ENCODE measurements at regions not wholly inside any gene's neighbourhood (a gene's known extent, or its start where the extent isn't known, plus 50 kb on each side); places are given as distances from the start of the nearest gene placed in this dataset.

- Histone ChIP-seq H3K4me1 (no peaks in the 10 kb centered on the region), H3K36me3 (no peaks in the 10 kb centered on the region; the same call in 1 of the 2 replicates), H3K9me3 (no peaks in the 10 kb centered on the region), H4K20me1 (no peaks in the 10 kb centered on the region), H3K9ac (no peak overlapping the region), H3K27ac (no peak overlapping the region), H3K27me3 (no peaks in the 10 kb centered on the region), H3K4me2 (no peak overlapping the region), H3K4me3 (no peak overlapping the region)
- TF ChIP-seq Cebpa-rat (IDR thresholded peaks at IDR 0.05) = no peak
These were observed 137.4 kb downstream of the BACH1 start for GRCh38 chr21:29436143-29436542.

GRCh38 chr21:29436650-29437049, 137.9 kb downstream of the BACH1 start:
- Histone ChIP-seq H3K4me1 (no peaks in the 10 kb centered on the region), H3K9me3 (no peaks in the 10 kb centered on the region), H3K4me2 (no peak overlapping the region), H3K9ac (no peak overlapping the region), H3K27me3 (no peaks in the 10 kb centered on the region), H3K4me3 (no peak overlapping the region), H4K20me1 (no peaks in the 10 kb centered on the region), H3K36me3 (no peaks in the 10 kb centered on the region; the same call in 1 of the 2 replicates), H3K27ac (no peak overlapping the region)
- TF ChIP-seq Cebpa-rat (IDR thresholded peaks at IDR 0.05) = no peak

GRCh38 chr21:29441651-29442050, 142.9 kb downstream of the BACH1 start:
- H4K20me1 ChIP-seq = no peaks in the 10 kb centered on the region
- no peaks in the 10 kb centered on the region for H3K27me3 ChIP-seq
- no peaks in the 10 kb centered on the region for H3K9me3 ChIP-seq
- H3K4me3 ChIP-seq = no peak overlapping the region
- no peak overlapping the region for H3K4me2 ChIP-seq
- H3K4me1 ChIP-seq = no peaks in the 10 kb centered on the region
- no peak overlapping the region for H3K9ac ChIP-seq
- no peaks in the 10 kb centered on the region for H3K36me3 ChIP-seq
- TF ChIP-seq Cebpa-rat (IDR thresholded peaks at IDR 0.05) = no peak
- no peak overlapping the region for H3K27ac ChIP-seq

GRCh38 chr21:29443411-29444010, 144.8 kb downstream of the BACH1 start:
- H3K27me3 ChIP-seq = no peaks in the 10 kb centered on the region
- H3K4me1 ChIP-seq = no peaks in the 10 kb centered on the region
- H3K4me3 ChIP-seq = no peak overlapping the region
- no peak for TF ChIP-seq Cebpa-rat (IDR thresholded peaks at IDR 0.05)
- no peaks in the 10 kb centered on the region for H4K20me1 ChIP-seq
- peaks cover 5% of the 10 kb centered on the region; the same call in 1 of the 2 replicates for H3K9me3 ChIP-seq
- H3K27ac ChIP-seq = no peak overlapping the region
- H3K9ac ChIP-seq = no peak overlapping the region
- H3K36me3 ChIP-seq = no peaks in the 10 kb centered on the region
- H3K4me2 ChIP-seq = no peak overlapping the region

GRCh38 chr21:29448766-29449165, 150.0 kb downstream of the BACH1 start:
- Histone ChIP-seq H3K4me2 (no peak overlapping the region), H3K27me3 (no peaks in the 10 kb centered on the region), H3K27ac (no peak overlapping the region), H3K36me3 (no peaks in the 10 kb centered on the region), H3K4me1 (no peaks in the 10 kb centered on the region), H3K4me3 (no peak overlapping the region), H3K9ac (no peak overlapping the region), H4K20me1 (no peaks in the 10 kb centered on the region), H3K9me3 (peaks cover 5% of the 10 kb centered on the region; the same call in 1 of the 2 replicates)
- no peak for TF ChIP-seq Cebpa-rat (IDR thresholded peaks at IDR 0.05)

- TF ChIP-seq Cebpa-rat (IDR thresholded peaks at IDR 0.05) = no peak
- H4K20me1 ChIP-seq = no peaks in the 10 kb centered on the region
- no peaks in the 10 kb centered on the region for H3K4me1 ChIP-seq
- H3K9me3 ChIP-seq = peaks cover 5% of the 10 kb centered on the region; the same call in 1 of the 2 replicates
- H3K36me3 ChIP-seq = no peaks in the 10 kb centered on the region
- H3K4me2 ChIP-seq = no peak overlapping the region
- H3K4me3 ChIP-seq = no peak overlapping the region
- H3K27me3 ChIP-seq = no peaks in the 10 kb centered on the region
- H3K9ac ChIP-seq = no peak overlapping the region
- H3K27ac ChIP-seq = no peak overlapping the region
These were observed 150.7 kb downstream of the BACH1 start for GRCh38 chr21:29449306-29449950.

- TF ChIP-seq Cebpa-rat (IDR thresholded peaks at IDR 0.05) = no peak
- no peaks in the 10 kb centered on the region for H3K27me3 ChIP-seq
- peaks cover 5% of the 10 kb centered on the region; the same call in 1 of the 2 replicates for H3K9me3 ChIP-seq
- H3K9ac ChIP-seq = no peak overlapping the region
- no peaks in the 10 kb centered on the region for H3K36me3 ChIP-seq
- H3K4me1 ChIP-seq = no peaks in the 10 kb centered on the region
- no peaks in the 10 kb centered on the region for H4K20me1 ChIP-seq
- no peak overlapping the region for H3K4me2 ChIP-seq
- H3K4me3 ChIP-seq = no peak overlapping the region
- no peak overlapping the region for H3K27ac ChIP-seq
These were observed 151.3 kb downstream of the BACH1 start for GRCh38 chr21:29450058-29450457.

GRCh38 chr21:29453511-29453910, 154.8 kb downstream of the BACH1 start:
- Histone ChIP-seq H3K36me3 (no peaks in the 10 kb centered on the region), H3K27ac (no peak overlapping the region), H3K4me3 (no peak overlapping the region), H3K9ac (no peak overlapping the region), H3K4me2 (no peak overlapping the region), H4K20me1 (no peaks in the 10 kb centered on the region), H3K4me1 (no peaks in the 10 kb centered on the region), H3K27me3 (no peaks in the 10 kb centered on the region), H3K9me3 (peaks cover under 1% of the 10 kb centered on the region; the same call in 1 of the 2 replicates)
- no peak for TF ChIP-seq Cebpa-rat (IDR thresholded peaks at IDR 0.05)

GRCh38 chr21:29454179-29454578, 155.5 kb downstream of the BACH1 start:
- Histone ChIP-seq H3K4me1 (no peaks in the 10 kb centered on the region), H3K27ac (no peak overlapping the region), H3K9me3 (no peaks in the 10 kb centered on the region), H3K4me2 (no peak overlapping the region), H3K4me3 (no peak overlapping the region), H4K20me1 (no peaks in the 10 kb centered on the region), H3K9ac (no peak overlapping the region), H3K36me3 (no peaks in the 10 kb centered on the region), H3K27me3 (no peaks in the 10 kb centered on the region)
- TF ChIP-seq Cebpa-rat (IDR thresholded peaks at IDR 0.05) = no peak

- Histone ChIP-seq H4K20me1 (no peaks in the 10 kb centered on the region), H3K9me3 (peaks cover 6% of the 10 kb centered on the region), H3K9ac (no peak overlapping the region), H3K4me2 (no peak overlapping the region), H3K27me3 (no peaks in the 10 kb centered on the region), H3K36me3 (peaks cover 9% of the 10 kb centered on the region; the same call in 1 of the 2 replicates), H3K4me1 (no peaks in the 10 kb centered on the region), H3K27ac (no peak overlapping the region), H3K4me3 (no peak overlapping the region)
- no peak for TF ChIP-seq Cebpa-rat (IDR thresholded peaks at IDR 0.05)
These were observed 163.8 kb downstream of the BACH1 start for GRCh38 chr21:29462479-29462878.

Measured in BLaER1 (cell line).